ENCODE measurements at regions not wholly inside any gene's neighbourhood (a gene's known extent, or its start where the extent isn't known, plus 50 kb on each side); places are given as distances from the start of the nearest gene placed in this dataset.

- Mint-ChIP-seq H3K27ac (ENCODE audit: unreplicated experiment) (no peak overlapping the region), H3K4me3 (ENCODE audit: unreplicated experiment) (no peak overlapping the region), H3K4me1 (ENCODE audit: low read depth, unreplicated experiment) (peaks cover 4% of the 10 kb centered on the region), H3K27me3 (ENCODE audit: unreplicated experiment) (no peaks in the 10 kb centered on the region), H3K9me3 (ENCODE audit: unreplicated experiment) (no peaks in the 10 kb centered on the region), H3K36me3 (ENCODE audit: unreplicated experiment) (no peaks in the 10 kb centered on the region)
- DNase-seq = no peak
- no peak for TF ChIP-seq CTCF (IDR thresholded peaks at IDR 0.05; ENCODE audit: partially characterized antibody, unreplicated experiment)
Observed at GRCh38 chr10:91017198-91017597, 96.3 kb upstream of the ANKRD1 start.

GRCh38 chr10:91021901-91022300 is 101.0 kb upstream of the ANKRD1 start:
- peaks cover 9% of the 10 kb centered on the region for H3K4me1 Mint-ChIP-seq (ENCODE audit: low read depth, unreplicated experiment)
- no peaks in the 10 kb centered on the region for H3K27me3 Mint-ChIP-seq (ENCODE audit: unreplicated experiment)
- H3K9me3 Mint-ChIP-seq (ENCODE audit: unreplicated experiment) = no peaks in the 10 kb centered on the region
- no peak for DNase-seq
- H3K4me3 Mint-ChIP-seq (ENCODE audit: unreplicated experiment) = no peak overlapping the region
- no peak for TF ChIP-seq CTCF (IDR thresholded peaks at IDR 0.05; ENCODE audit: partially characterized antibody, unreplicated experiment)
- H3K27ac Mint-ChIP-seq (ENCODE audit: unreplicated experiment) = no peak overlapping the region
- H3K36me3 Mint-ChIP-seq (ENCODE audit: unreplicated experiment) = no peaks in the 10 kb centered on the region

- Mint-ChIP-seq H3K9me3 (ENCODE audit: unreplicated experiment) (no peaks in the 10 kb centered on the region), H3K4me3 (ENCODE audit: unreplicated experiment) (no peak overlapping the region), H3K27me3 (ENCODE audit: unreplicated experiment) (no peaks in the 10 kb centered on the region), H3K36me3 (ENCODE audit: unreplicated experiment) (no peaks in the 10 kb centered on the region), H3K27ac (ENCODE audit: unreplicated experiment) (no peak overlapping the region), H3K4me1 (ENCODE audit: low read depth, unreplicated experiment) (peaks cover 9% of the 10 kb centered on the region)
- DNase-seq = no peak
- no peak for TF ChIP-seq CTCF (IDR thresholded peaks at IDR 0.05; ENCODE audit: partially characterized antibody, unreplicated experiment)
Observed at GRCh38 chr10:91022390-91022789, 101.5 kb upstream of the ANKRD1 start.

GRCh38 chr10:91022924-91023699 is 102.2 kb upstream of the ANKRD1 start:
- Mint-ChIP-seq H3K27ac (ENCODE audit: unreplicated experiment) (no peak overlapping the region), H3K27me3 (ENCODE audit: unreplicated experiment) (no peaks in the 10 kb centered on the region), H3K9me3 (ENCODE audit: unreplicated experiment) (no peaks in the 10 kb centered on the region), H3K4me1 (ENCODE audit: low read depth, unreplicated experiment) (peaks cover 9% of the 10 kb centered on the region), H3K4me3 (ENCODE audit: unreplicated experiment) (no peak overlapping the region), H3K36me3 (ENCODE audit: unreplicated experiment) (no peaks in the 10 kb centered on the region)
- TF ChIP-seq CTCF (IDR thresholded peaks at IDR 0.05; ENCODE audit: partially characterized antibody, unreplicated experiment) = no peak
- no peak for DNase-seq

GRCh38 chr10:91023700-91024398 is 103.0 kb upstream of the ANKRD1 start:
- no peak overlapping the region for H3K27ac Mint-ChIP-seq (ENCODE audit: unreplicated experiment)
- TF ChIP-seq CTCF (IDR thresholded peaks at IDR 0.05; ENCODE audit: partially characterized antibody, unreplicated experiment) = no peak
- no peaks in the 10 kb centered on the region for H3K27me3 Mint-ChIP-seq (ENCODE audit: unreplicated experiment)
- DNase-seq = no peak
- H3K36me3 Mint-ChIP-seq (ENCODE audit: unreplicated experiment) = no peaks in the 10 kb centered on the region
- no peaks in the 10 kb centered on the region for H3K9me3 Mint-ChIP-seq (ENCODE audit: unreplicated experiment)
- peaks cover 9% of the 10 kb centered on the region for H3K4me1 Mint-ChIP-seq (ENCODE audit: low read depth, unreplicated experiment)
- no peak overlapping the region for H3K4me3 Mint-ChIP-seq (ENCODE audit: unreplicated experiment)

All from glutamatergic neuron (in vitro differentiated cells).